DOHH2 (cell line): ENCODE measurements at regions not wholly inside any gene's neighbourhood (a gene's known extent, or its start where the extent isn't known, plus 50 kb on each side); places are given as distances from the start of the nearest gene placed in this dataset.

Experiments used
- CTCF ChIP-seq: fragments of 200-600 bp; sonication (generic); IDR thresholded peaks from one replicate; pipeline ENCODE4 v1.5.1; 2014; ENCODE audit warnings: antibody characterized with exemption, mild to moderate bottlenecking, low read depth, low read length; ENCODE audit not compliant: poor library complexity, severe bottlenecking
- EZH2phosphoT487 ChIP-seq: fragments of 200-600 bp; sonication (generic); IDR thresholded peaks from 2 replicates; pipeline ENCODE4 v1.6.1; 2017; ENCODE audit warnings: borderline replicate concordance, mild to moderate bottlenecking, antibody characterized with exemption, low read length, moderate library complexity, mixed read lengths

- TF ChIP-seq CTCF = no peak
- no peak for TF ChIP-seq EZH2phosphoT487
Observed at GRCh38 chr20:11810311-11811083, 107.2 kb upstream of the BTBD3 start.
